ENCODE measurements at regions not wholly inside any gene's neighbourhood (a gene's known extent, or its start where the extent isn't known, plus 50 kb on each side); places are given as distances from the start of the nearest gene placed in this dataset.

DNA sequence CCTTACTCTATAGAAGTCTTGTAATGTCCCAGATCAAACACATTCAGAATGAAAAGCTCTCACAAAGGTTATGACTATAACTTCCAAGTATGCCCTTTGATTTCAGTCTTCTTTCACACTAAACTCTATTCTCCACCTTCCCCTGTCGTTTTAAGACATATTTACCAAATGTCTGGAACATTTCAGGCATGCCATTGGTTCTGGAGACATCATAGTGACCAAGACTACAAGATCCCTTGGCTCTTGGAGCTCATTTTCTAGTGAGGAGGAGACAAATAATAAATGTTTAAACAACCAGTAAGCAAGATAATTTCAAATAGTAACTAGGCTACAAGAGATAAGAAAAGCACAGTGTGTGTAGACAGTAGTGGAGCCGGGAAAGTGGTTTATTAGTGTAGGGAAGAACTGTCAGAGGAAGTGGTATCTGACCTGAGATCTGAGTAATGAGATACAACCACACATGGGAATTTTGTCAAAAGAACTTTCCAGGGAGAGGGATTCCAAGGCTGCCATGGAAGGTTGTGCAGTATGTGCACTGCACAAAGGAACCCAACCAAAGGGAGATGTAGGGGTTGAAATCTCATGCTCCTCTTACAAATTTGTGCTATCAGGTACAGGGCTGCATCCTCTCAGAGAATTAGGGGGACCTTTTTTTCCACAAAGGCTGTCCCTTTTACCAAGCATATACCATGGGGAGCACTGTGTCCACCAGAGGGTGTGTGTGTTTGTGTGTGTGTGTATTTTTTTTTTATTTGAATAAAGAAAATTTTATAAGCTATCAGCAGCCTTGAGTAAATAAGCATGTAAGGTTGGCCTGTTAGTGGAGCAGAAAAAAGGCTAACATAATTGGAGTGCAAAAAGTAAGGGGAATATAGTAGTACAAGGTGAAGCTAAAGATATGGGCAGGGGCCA, 1279.1 kb upstream of the WWC1 start (continued):
- TF ChIP-seq, protein P1, sequence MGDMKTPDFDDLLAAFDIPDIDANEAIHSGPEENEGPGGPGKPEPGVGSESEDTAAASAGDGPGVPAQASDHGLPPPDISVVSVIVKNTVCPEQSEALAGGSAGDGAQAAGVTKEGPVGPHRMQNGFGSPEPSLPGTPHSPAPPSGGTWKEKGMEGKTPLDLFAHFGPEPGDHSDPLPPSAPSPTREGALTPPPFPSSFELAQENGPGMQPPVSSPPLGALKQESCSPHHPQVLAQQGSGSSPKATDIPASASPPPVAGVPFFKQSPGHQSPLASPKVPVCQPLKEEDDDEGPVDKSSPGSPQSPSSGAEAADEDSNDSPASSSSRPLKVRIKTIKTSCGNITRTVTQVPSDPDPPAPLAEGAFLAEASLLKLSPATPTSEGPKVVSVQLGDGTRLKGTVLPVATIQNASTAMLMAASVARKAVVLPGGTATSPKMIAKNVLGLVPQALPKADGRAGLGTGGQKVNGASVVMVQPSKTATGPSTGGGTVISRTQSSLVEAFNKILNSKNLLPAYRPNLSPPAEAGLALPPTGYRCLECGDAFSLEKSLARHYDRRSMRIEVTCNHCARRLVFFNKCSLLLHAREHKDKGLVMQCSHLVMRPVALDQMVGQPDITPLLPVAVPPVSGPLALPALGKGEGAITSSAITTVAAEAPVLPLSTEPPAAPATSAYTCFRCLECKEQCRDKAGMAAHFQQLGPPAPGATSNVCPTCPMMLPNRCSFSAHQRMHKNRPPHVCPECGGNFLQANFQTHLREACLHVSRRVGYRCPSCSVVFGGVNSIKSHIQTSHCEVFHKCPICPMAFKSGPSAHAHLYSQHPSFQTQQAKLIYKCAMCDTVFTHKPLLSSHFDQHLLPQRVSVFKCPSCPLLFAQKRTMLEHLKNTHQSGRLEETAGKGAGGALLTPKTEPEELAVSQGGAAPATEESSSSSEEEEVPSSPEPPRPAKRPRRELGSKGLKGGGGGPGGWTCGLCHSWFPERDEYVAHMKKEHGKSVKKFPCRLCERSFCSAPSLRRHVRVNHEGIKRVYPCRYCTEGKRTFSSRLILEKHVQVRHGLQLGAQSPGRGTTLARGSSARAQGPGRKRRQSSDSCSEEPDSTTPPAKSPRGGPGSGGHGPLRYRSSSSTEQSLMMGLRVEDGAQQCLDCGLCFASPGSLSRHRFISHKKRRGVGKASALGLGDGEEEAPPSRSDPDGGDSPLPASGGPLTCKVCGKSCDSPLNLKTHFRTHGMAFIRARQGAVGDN (IDR thresholded peaks at IDR 0.05), result no peak
- TF ChIP-seq ZNF592 (IDR thresholded peaks at IDR 0.05), result no peak
- TF ChIP-seq SIX5 (IDR thresholded peaks at IDR 0.05; ENCODE audit: low read depth, low read length, severe bottlenecking), result no peak

Measured in GM12878 (cell line).